HepG2 (cell line): ENCODE measurements at regions not wholly inside any gene's neighbourhood (a gene's known extent, or its start where the extent isn't known, plus 50 kb on each side); places are given as distances from the start of the nearest gene placed in this dataset.

Source experiments
- ATAC-seq: fragments of 200-7000 bp; cut with Tn5 transposase; 3 replicates; pipeline ENCODE4 v1.9.1; 2020; ENCODE audit warnings: mild to moderate bottlenecking, moderate library complexity
- BruUV-seq: library from RNA; stranded (reverse); fragments of 400-500 nt; replicated peaks from 2 replicates; lab custom pipeline; 2021; lab: Mats Ljungman, UMichigan
- CTCF ChIA-PET: fragments of 300-600 bp; formaldehyde crosslinking; extraction: SDS; loops from one replicate; lab custom pipeline; 2021; ENCODE audit warnings: low total read pairs, inconsistent platforms, low intra/inter-chr PET ratio; lab: Yijun Ruan, JAX
- POLR2A ChIA-PET: fragments of 350-600 bp; sonication (Branson Sonifier 250); formaldehyde crosslinking; loops from one replicate; lab custom pipeline; 2020; ENCODE audit warnings: antibody characterized with exemption, inconsistent platforms; lab: Yijun Ruan, JAX
- DNase-seq: peaks from one replicate; pipeline ENCODE4 v3.0.0-alpha.2; 2015; ENCODE audit warnings: low spot score
- FAIRE-seq: peaks from 3 replicates; lab custom pipeline; 2011; peaks lifted over from hg19 to GRCh38; lab: Jason Lieb, UNC
- H2AFZ ChIP-seq: one replicate; pipeline ENCODE4 v1.6.1; 2011; ENCODE audit warnings: low read length, inconsistent platforms
- H3K27ac ChIP-seq: fragments of 300-600 bp; 3 replicates; pipeline ENCODE4 v1.8.0; 2011; ENCODE audit warnings: mixed run types, mild to moderate bottlenecking, mixed read lengths, low read length, inconsistent platforms; ENCODE audit not compliant: insufficient read depth; ENCODE audit errors: extremely low read length
- H3K27me3 ChIP-seq, 2 experiments: fragments of 200-600 bp in 1 of 2; 2 replicates in 1 of 2; 3 replicates in 1 of 2; pipeline versions ENCODE4 v1.6.0 to v1.8.0; 2011; ENCODE audit warnings: low read length in 2 of 2, mild to moderate bottlenecking in 2 of 2, moderate library complexity in 2 of 2, inconsistent platforms in 1 of 2; ENCODE audit not compliant: insufficient read depth in 2 of 2, control insufficient read depth in 1 of 2
- H3K36me3 ChIP-seq, 2 experiments: fragments of 200-600 bp in 1 of 2; replicated peaks in 1 of 2; 2 replicates in 1 of 2; 3 replicates in 1 of 2; pipeline versions ENCODE4 v1.5.1 to v1.8.0; 2011; ENCODE audit warnings: low read length in 2 of 2, inconsistent platforms in 1 of 2; ENCODE audit not compliant: insufficient read depth in 2 of 2, control insufficient read depth in 1 of 2
- H3K4me1 ChIP-seq: 2 replicates; pipeline ENCODE4 v1.5.1; 2012; ENCODE audit warnings: low read length, inconsistent platforms; ENCODE audit not compliant: insufficient read depth
- H3K4me2 ChIP-seq: 2 replicates; pipeline ENCODE4 v1.6.0; 2011; ENCODE audit warnings: low read depth, low read length, inconsistent platforms
- H3K4me3 ChIP-seq, 3 experiments: fragments of 200-600 bp in 1 of 3; sonication (generic), shearing (Covaris generic) in 1 of 3; replicated peaks in 1 of 3; 2 replicates each; pipeline ENCODE4 v1.5.1; 2011 to 2016; ENCODE audit warnings: low read length in 3 of 3, inconsistent platforms in 2 of 3, low read depth in 2 of 3, mild to moderate bottlenecking in 2 of 3, control low read depth in 1 of 3, mixed read lengths in 1 of 3; ENCODE audit not compliant: insufficient read depth in 1 of 3
- H3K79me2 ChIP-seq: one replicate; pipeline ENCODE4 v1.6.1; 2011; ENCODE audit warnings: low read length, inconsistent platforms; ENCODE audit not compliant: insufficient read depth
- H3K9ac ChIP-seq: 2 replicates; pipeline ENCODE4 v1.6.0; 2011; ENCODE audit warnings: mild to moderate bottlenecking, low read depth, low read length, inconsistent platforms; ENCODE audit not compliant: insufficient read depth
- H3K9me3 ChIP-seq: 2 replicates; pipeline ENCODE4 v1.5.1; 2012; ENCODE audit warnings: mild to moderate bottlenecking, low read length
- H4K20me1 ChIP-seq: 2 replicates; pipeline ENCODE4 v1.6.0; 2011; ENCODE audit warnings: inconsistent platforms, mild to moderate bottlenecking, low read length, moderate library complexity; ENCODE audit not compliant: insufficient read depth
- CREB3 ChIP-seq: sonication (generic); formaldehyde crosslinking; IDR thresholded peaks from 2 replicates; pipeline ENCODE4 v1.5.0; 2020; ENCODE audit warnings: missing genetic modification reagents
- IRF2 ChIP-seq: IDR thresholded peaks from 2 replicates; pipeline ENCODE4 v1.6.1; 2018; ENCODE audit warnings: missing genetic modification reagents, missing compliant biosample characterization
- KDM5B ChIP-seq: sonication (generic); formaldehyde crosslinking; IDR thresholded peaks from 2 replicates; pipeline ENCODE4 v1.4.0; 2020; ENCODE audit warnings: missing genetic modification reagents, mild to moderate bottlenecking, borderline replicate concordance
- MATR3 ChIP-seq: sonication (generic); formaldehyde crosslinking; IDR thresholded peaks from 2 replicates; pipeline ENCODE4 v1.4.0; 2020; ENCODE audit warnings: missing genetic modification reagents
- MAZ ChIP-seq, 2 experiments: sonication (generic) in 1 of 2; formaldehyde crosslinking in 1 of 2; IDR thresholded peaks; 2 replicates each; pipeline versions ENCODE4 v1.5.0 to v1.6.1; 2012 to 2020; ENCODE audit warnings: low read depth in 2 of 2, mild to moderate bottlenecking in 2 of 2, borderline replicate concordance in 1 of 2, improper control_type of control experiment in 1 of 2, low read length in 1 of 2, missing genetic modification reagents in 1 of 2, moderate library complexity in 1 of 2
- NFRKB ChIP-seq: fragments of 450-650 bp; IDR thresholded peaks from 2 replicates; pipeline ENCODE4 v1.6.1; 2017
- RFXANK ChIP-seq: IDR thresholded peaks from 2 replicates; pipeline ENCODE4 v1.6.1; 2016
- TERF1 ChIP-seq: sonication (generic); formaldehyde crosslinking; IDR thresholded peaks from 2 replicates; pipeline ENCODE4 v1.8.0; 2022; ENCODE audit warnings: mild to moderate bottlenecking, missing genetic modification reagents, moderate library complexity
- ZNF496 ChIP-seq: sonication (generic); formaldehyde crosslinking; IDR thresholded peaks from 2 replicates; pipeline ENCODE4 v1.8.1; 2023; ENCODE audit warnings: mild to moderate bottlenecking, moderate library complexity, missing genetic modification reagents; ENCODE audit not compliant: insufficient replicate concordance
- ZNF512 ChIP-seq: sonication (generic); formaldehyde crosslinking; IDR thresholded peaks from 2 replicates; pipeline ENCODE4 v1.4.0; 2020; ENCODE audit warnings: mild to moderate bottlenecking, missing genetic modification reagents
- ZNF670 ChIP-seq: sonication (generic); formaldehyde crosslinking; IDR thresholded peaks from 2 replicates; pipeline ENCODE4 v1.8.0; 2022; ENCODE audit warnings: mild to moderate bottlenecking, missing genetic modification reagents, borderline replicate concordance
- ZNF879 ChIP-seq: sonication (generic); formaldehyde crosslinking; IDR thresholded peaks from 2 replicates; pipeline ENCODE4 v1.8.1; 2023; ENCODE audit warnings: missing genetic modification reagents
- WGBS: methylation state at CpG from one replicate; pipeline ENCODE4 v1.1.6; 2017; ENCODE audit warnings: low lambda C conversion rate; 5-methylcytosine and 5-hydroxymethylcytosine counted together
- in situ Hi-C: cut with HindIII; loops from 2 replicates; pipeline ENCODE4 v1.10.0; 2017; ENCODE audit warnings: low pct_unique_long_range_greater_than_20kb; ENCODE audit not compliant: extremely low pct_ligation_motif_present
- intact Hi-C: fragments of 100-400 bp; cut with micrococcal nuclease; formaldehyde crosslinking; loops from one replicate; pipeline ENCODE4 v1.10.0; 2022; ENCODE audit not compliant: unreplicated experiment

GRCh38 chr4:152149745-152150144 lies 386.1 kb downstream of the FBXW7 start:
- H3K79me2 ChIP-seq: no peaks in the 10 kb centered on the region
- peaks cover 27% of the 10 kb centered on the region for H3K9me3 ChIP-seq
- in situ Hi-C loops: no loop called here
- no peak overlapping the region for H3K9ac ChIP-seq
- no peak overlapping the region for H3K27ac ChIP-seq
- no peaks in the 10 kb centered on the region for H3K36me3 ChIP-seq
- no peaks in the 10 kb centered on the region for H3K4me1 ChIP-seq
- intact Hi-C loops: no loop called here
- no peak overlapping the region for H3K4me2 ChIP-seq
- no peak for DNase-seq
- no peak for TF ChIP-seq RFXANK (CRISPR knock-in tag)
- TF ChIP-seq ZNF670 (CRISPR knock-in tag): no peak
- no peak for TF ChIP-seq CREB3 (CRISPR knock-in tag)
- ATAC-seq: no peak
- ChIA-PET POLR2A (no interaction called here), CTCF (no interaction called here)
- H4K20me1 ChIP-seq: no peaks in the 10 kb centered on the region
- no TSS peak for BruUV-seq
- no peaks in the 10 kb centered on the region for H3K27me3 ChIP-seq
- 0% methylated on average over 2 of the region's 3 CpGs for WGBS
- no peak for FAIRE-seq
- no peak overlapping the region for H3K4me3 ChIP-seq
- H2AFZ ChIP-seq: no peak overlapping the region

- no peak for DNase-seq
- POLR2A ChIA-PET: no interaction called here
- CTCF ChIA-PET: no interaction called here
- in situ Hi-C loops (no loop called here), intact Hi-C loops (no loop called here)
- BruUV-seq: no TSS peak
- no peaks in the 10 kb centered on the region for H3K27me3 ChIP-seq
- H3K36me3 ChIP-seq: no peaks in the 10 kb centered on the region
- no peak overlapping the region for H3K9ac ChIP-seq
- ATAC-seq: no peak
- peaks cover 32% of the 10 kb centered on the region for H3K9me3 ChIP-seq
- H3K79me2 ChIP-seq: no peaks in the 10 kb centered on the region
- H3K27ac ChIP-seq: no peak overlapping the region
- H3K4me1 ChIP-seq: no peaks in the 10 kb centered on the region
- H4K20me1 ChIP-seq: no peaks in the 10 kb centered on the region
- no peak overlapping the region for H2AFZ ChIP-seq
- no peak for TF ChIP-seq MATR3 (CRISPR knock-in tag)
- no peak for TF ChIP-seq TERF1 (CRISPR knock-in tag)
- no peak for TF ChIP-seq KDM5B (CRISPR knock-in tag)
- no peak for TF ChIP-seq IRF2 (CRISPR knock-in tag)
- no peak for TF ChIP-seq NFRKB
- TF ChIP-seq ZNF879 (CRISPR knock-in tag): no peak
- no peak for TF ChIP-seq MAZ (IDR thresholded peaks at IDR 0.05; ENCODE audit: borderline replicate concordance, low read depth, low read length)
- TF ChIP-seq MAZ (CRISPR knock-in tag; IDR thresholded peaks at IDR 0.05; ENCODE audit: low read depth): no peak
- TF ChIP-seq ZNF496 (CRISPR knock-in tag): no peak
- TF ChIP-seq ZNF512 (CRISPR knock-in tag): no peak
- 6% methylated on average over 2 of the region's 2 CpGs for WGBS
- no peak overlapping the region for H3K4me2 ChIP-seq
- no peak overlapping the region for H3K4me3 ChIP-seq
- FAIRE-seq: no peak
These were observed 387.2 kb upstream of the GATB start for GRCh38 chr4:152148057-152148456.
